HCT116 (cell line): ENCODE measurements at regions not wholly inside any gene's neighbourhood (a gene's known extent, or its start where the extent isn't known, plus 50 kb on each side); places are given as distances from the start of the nearest gene placed in this dataset.

Experiments
- ATAC-seq: fragments of 200-7000 bp; cut with Tn5 transposase; 2 replicates; pipeline ENCODE4 v1.9.1; 2020; ENCODE audit warnings: mild to moderate bottlenecking, moderate library complexity
- BruUV-seq: library from RNA; stranded (reverse); fragments of 400-500 nt; replicated peaks from 2 replicates; lab custom pipeline; 2021; lab: Mats Ljungman, UMichigan
- CTCF ChIA-PET: fragments of 300-600 bp; sonication (Branson Sonifier 250); formaldehyde crosslinking; loops from one replicate; lab custom pipeline; 2021; ENCODE audit warnings: antibody characterized with exemption; lab: Charles Lee
- POLR2A ChIA-PET: fragments of 300-600, 350-600 bp; sonication (Branson Sonifier 250); formaldehyde crosslinking; loops from one replicate; lab custom pipeline; 2021; ENCODE audit warnings: antibody characterized with exemption; lab: Charles Lee
- RAD21 ChIA-PET, 2 experiments: fragments of 300-600 bp; sonication (Branson Sonifier 250); formaldehyde crosslinking; loops; one replicate each; lab custom pipeline; 2023; ENCODE audit warnings: low total read pairs in 2 of 2; ENCODE audit not compliant: uncharacterized antibody in 2 of 2, unreplicated experiment in 2 of 2, low non-redundant PET in 1 of 2; lab: Charles Lee
- DNase-seq: peaks from one replicate; pipeline ENCODE4 v3.0.0-alpha.2; 2010; ENCODE audit warnings: low read depth, low spot score
- H2AFZ ChIP-seq: fragments of 200-600 bp; shearing (Covaris generic), sonication (generic); 2 replicates; pipeline ENCODE4 v1.6.1; 2017; ENCODE audit warnings: low read depth, mixed run types, mixed read lengths, antibody characterized with exemption, low read length; ENCODE audit not compliant: poor library complexity, severe bottlenecking
- H3K27ac ChIP-seq: 2 replicates; pipeline ENCODE4 v1.5.1; 2012; ENCODE audit warnings: low read depth, low read length
- H3K27me3 ChIP-seq: fragments of 200-600 bp; sonication (generic); 2 replicates; pipeline ENCODE4 v1.6.1; 2016; ENCODE audit warnings: mixed run types, low read length, mixed read lengths; ENCODE audit not compliant: insufficient read depth
- H3K36me3 ChIP-seq, 2 experiments: fragments of 200-500 bp in 1 of 2; fragments of 200-600 bp in 1 of 2; sonication (Bioruptor generic) in 1 of 2; sonication (generic) in 1 of 2; 2 replicates each; pipeline versions ENCODE4 v1.5.1 to v1.6.1; 2014 to 2016; ENCODE audit warnings: low read length in 2 of 2, inconsistent platforms in 1 of 2, mixed read lengths in 1 of 2, mixed run types in 1 of 2; ENCODE audit not compliant: insufficient read depth in 2 of 2, control insufficient read depth in 1 of 2
- H3K4me1 ChIP-seq, 2 experiments: fragments of 200-600 bp in 1 of 2; sonication (generic) in 1 of 2; 2 replicates each; pipeline versions ENCODE4 v1.5.1 to v1.6.1; 2012 to 2017; ENCODE audit warnings: low read length in 2 of 2, inconsistent platforms in 1 of 2, mild to moderate bottlenecking in 1 of 2, mixed read lengths in 1 of 2, mixed run types in 1 of 2, moderate library complexity in 1 of 2; ENCODE audit not compliant: insufficient read depth in 2 of 2, control insufficient read depth in 1 of 2
- H3K4me2 ChIP-seq: fragments of 200-600 bp; sonication (generic); 2 replicates; pipeline ENCODE4 v1.6.1; 2017; ENCODE audit warnings: mixed run types, low read length, mixed read lengths
- H3K4me3 ChIP-seq, 2 experiments: fragments of 200-600 bp in 1 of 2; sonication (generic) in 1 of 2; replicated peaks in 1 of 2; 2 replicates each; pipeline ENCODE4 v1.5.1; 2011 to 2016; ENCODE audit warnings: low read length in 2 of 2, control low read depth in 1 of 2, low read depth in 1 of 2, mild to moderate bottlenecking in 1 of 2, mixed read lengths in 1 of 2, mixed run types in 1 of 2
- H3K79me2 ChIP-seq: fragments of 200-600 bp; sonication (generic); 2 replicates; pipeline ENCODE4 v1.6.1; 2017; ENCODE audit warnings: mild to moderate bottlenecking, mixed run types, low read length, moderate library complexity, mixed read lengths; ENCODE audit not compliant: insufficient read depth
- H3K9ac ChIP-seq: fragments of 200-600 bp; sonication (generic); 2 replicates; pipeline ENCODE4 v1.6.1; 2016; ENCODE audit warnings: low read length, mixed read lengths
- H3K9me2 ChIP-seq: fragments of 200-600 bp; sonication (generic), shearing (Covaris generic); 2 replicates; pipeline ENCODE4 v1.6.1; 2017; ENCODE audit warnings: mixed run types, mild to moderate bottlenecking, moderate library complexity; ENCODE audit not compliant: insufficient read depth
- H3K9me3 ChIP-seq, 2 experiments: fragments of 200-500 bp in 1 of 2; fragments of 200-600 bp in 1 of 2; sonication (Bioruptor generic) in 1 of 2; sonication (generic) in 1 of 2; 2 replicates each; pipeline ENCODE4 v1.6.1; 2014 to 2017; ENCODE audit warnings: low read length in 2 of 2, mixed read lengths in 2 of 2, inconsistent platforms in 1 of 2, low read depth in 1 of 2, mild to moderate bottlenecking in 1 of 2, mixed run types in 1 of 2, moderate library complexity in 1 of 2; ENCODE audit not compliant: control insufficient read depth in 1 of 2, insufficient read depth in 1 of 2
- H4K20me1 ChIP-seq: fragments of 200-600 bp; sonication (generic), shearing (Covaris generic); 2 replicates; pipeline ENCODE4 v1.6.1; 2017; ENCODE audit warnings: mixed run types, mild to moderate bottlenecking, moderate library complexity; ENCODE audit not compliant: insufficient read depth
- EZH2phosphoT487 ChIP-seq: fragments of 200-600 bp; IDR thresholded peaks from 2 replicates; pipeline ENCODE4 v1.6.1; 2018; ENCODE audit warnings: antibody characterized with exemption, borderline replicate concordance
- JUND ChIP-seq: IDR thresholded peaks from 2 replicates; pipeline ENCODE4 v1.6.1; 2012
- REST ChIP-seq: IDR thresholded peaks from 2 replicates; pipeline ENCODE4 v1.6.1; 2012; ENCODE audit warnings: low read depth
- SIN3A ChIP-seq: IDR thresholded peaks from 2 replicates; pipeline ENCODE4 v1.6.1; 2012; ENCODE audit warnings: low read depth
- SRF ChIP-seq: IDR thresholded peaks from 2 replicates; pipeline ENCODE4 v1.6.1; 2012; ENCODE audit warnings: low read depth
- YY1 ChIP-seq: IDR thresholded peaks from 2 replicates; pipeline ENCODE4 v1.6.1; 2011; ENCODE audit warnings: low read length, low read depth, moderate library complexity, mild to moderate bottlenecking; ENCODE audit not compliant: insufficient replicate concordance; ENCODE audit errors: extremely low read depth
- intact Hi-C: fragments of 100-400 bp; cut with micrococcal nuclease; formaldehyde crosslinking; loops from 2 replicates; pipeline ENCODE4 v1.10.0; 2022
- TF ChIP-seq, protein P1 (sequence below): IDR thresholded peaks from 2 replicates; pipeline ENCODE4 v1.6.1; 2012

GRCh38 chr19:28457620-28458019, 755.3 kb downstream of the UQCRFS1 start:
- no peaks in the 10 kb centered on the region for H3K4me1 ChIP-seq
- ChIA-PET CTCF (no interaction called here), RAD21 (no interaction called here), POLR2A (no interaction called here)
- H3K36me3 ChIP-seq = no peaks in the 10 kb centered on the region
- H3K27me3 ChIP-seq = no peaks in the 10 kb centered on the region
- DNase-seq = no peak
- H3K9me3 ChIP-seq = peaks cover 12 to 40% of the 10 kb centered on the region in 2 experiments; a peak in 2 of 4 replicates
- no peak overlapping the region for H3K27ac ChIP-seq
- H4K20me1 ChIP-seq = no peaks in the 10 kb centered on the region
- no TSS peak for BruUV-seq
- H3K79me2 ChIP-seq = no peaks in the 10 kb centered on the region
- no peak for ATAC-seq
- H3K9ac ChIP-seq = no peak overlapping the region
- no peak overlapping the region for H2AFZ ChIP-seq
- H3K4me3 ChIP-seq = no peak overlapping the region
- no peak for TF ChIP-seq YY1
- TF ChIP-seq EZH2phosphoT487 = no peak
- no peak for TF ChIP-seq SIN3A
- no peak for TF ChIP-seq REST
- TF ChIP-seq, protein P1, sequence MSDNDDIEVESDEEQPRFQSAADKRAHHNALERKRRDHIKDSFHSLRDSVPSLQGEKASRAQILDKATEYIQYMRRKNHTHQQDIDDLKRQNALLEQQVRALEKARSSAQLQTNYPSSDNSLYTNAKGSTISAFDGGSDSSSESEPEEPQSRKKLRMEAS = no peak
- TF ChIP-seq SRF = no peak
- no peak for TF ChIP-seq JUND
- H3K4me2 ChIP-seq = no peak overlapping the region
- intact Hi-C loops = no loop called here
- no peaks in the 10 kb centered on the region for H3K9me2 ChIP-seq
